GM21526 (cell line): ENCODE measurements at regions not wholly inside any gene's neighbourhood (a gene's known extent, or its start where the extent isn't known, plus 50 kb on each side); places are given as distances from the start of the nearest gene placed in this dataset.

Experiments
- ATAC-seq: cut with Tn5 transposase; IDR thresholded peaks from one replicate; pipeline ENCODE4 v1.9.1; 2021; ENCODE audit warnings: moderate library complexity; ENCODE audit not compliant: unreplicated experiment, low FRiP score

DNA sequence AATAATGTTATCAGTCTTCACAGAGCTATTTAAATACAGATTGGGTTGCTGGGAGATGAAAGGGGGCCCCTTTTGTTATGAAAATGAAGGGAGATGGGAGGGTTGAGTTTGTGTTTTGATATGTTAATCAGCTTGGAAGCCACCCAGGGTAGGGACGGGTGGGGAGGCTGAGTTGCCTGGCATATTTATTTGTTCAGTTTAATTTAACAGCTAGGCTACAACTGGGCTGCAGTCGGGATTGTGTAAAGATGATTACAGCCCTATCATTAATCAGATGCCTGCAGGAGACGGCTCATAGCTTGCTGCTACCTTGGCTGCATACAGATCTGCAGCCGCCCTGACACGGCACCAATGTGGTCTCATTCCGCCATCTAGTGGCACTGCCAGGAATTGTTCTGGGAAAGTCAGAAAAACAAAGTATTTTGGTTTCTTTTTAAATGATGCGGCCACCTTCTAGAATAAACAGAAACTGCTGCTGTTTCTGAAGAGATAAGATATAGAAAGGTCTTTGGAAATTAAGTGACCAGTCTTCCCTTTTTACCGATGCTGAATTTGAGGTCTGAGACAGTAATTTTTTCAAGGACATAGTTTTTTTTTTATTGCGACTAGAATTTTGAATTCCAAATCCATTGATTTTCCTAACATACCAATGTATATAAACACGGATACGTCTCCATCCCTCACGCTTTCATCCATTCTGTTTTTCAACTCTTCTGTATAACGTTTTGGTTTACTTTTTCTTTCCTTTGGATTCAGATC lies 458.0 kb upstream of the ASIC2 start:
- ATAC-seq = no peak

DNA sequence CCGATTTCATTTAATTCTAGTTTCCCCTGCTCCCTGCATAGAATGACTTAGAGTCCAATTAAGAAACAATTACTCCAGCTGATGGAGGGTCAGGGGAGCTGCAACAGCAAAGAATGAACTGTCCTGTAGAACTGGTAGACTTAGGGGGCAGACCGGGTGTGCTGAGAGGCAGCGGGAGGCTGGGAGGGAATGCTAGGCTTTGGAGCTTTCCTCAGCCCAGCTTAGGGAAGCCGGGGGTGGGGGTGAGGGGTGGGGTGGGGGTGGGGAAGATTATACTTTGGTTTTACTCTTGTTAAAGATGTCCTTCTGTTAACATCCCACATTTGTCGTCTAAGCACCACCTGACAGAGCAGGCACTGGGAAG lies 458.6 kb upstream of the ASIC2 start:
- no peak for ATAC-seq

DNA sequence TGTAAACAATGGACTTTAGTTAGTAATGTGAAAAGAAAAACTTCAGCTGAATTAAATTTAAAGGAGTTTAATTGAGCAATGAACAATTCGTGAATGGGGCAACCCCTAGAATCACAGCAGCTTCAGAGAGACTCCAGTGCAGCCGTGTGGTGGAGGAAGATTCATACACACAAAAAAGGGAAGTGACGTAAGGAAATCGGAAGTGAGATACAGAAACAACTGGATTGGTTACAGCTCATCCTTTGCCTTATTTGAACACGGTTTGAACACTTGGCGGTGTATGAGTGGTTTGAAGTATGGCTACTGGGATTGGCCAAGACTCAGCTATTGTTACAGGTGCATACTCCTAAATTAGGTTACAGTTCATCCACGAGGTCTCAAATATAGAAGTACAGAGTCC lies 460.4 kb upstream of the ASIC2 start:
- no peak for ATAC-seq

DNA sequence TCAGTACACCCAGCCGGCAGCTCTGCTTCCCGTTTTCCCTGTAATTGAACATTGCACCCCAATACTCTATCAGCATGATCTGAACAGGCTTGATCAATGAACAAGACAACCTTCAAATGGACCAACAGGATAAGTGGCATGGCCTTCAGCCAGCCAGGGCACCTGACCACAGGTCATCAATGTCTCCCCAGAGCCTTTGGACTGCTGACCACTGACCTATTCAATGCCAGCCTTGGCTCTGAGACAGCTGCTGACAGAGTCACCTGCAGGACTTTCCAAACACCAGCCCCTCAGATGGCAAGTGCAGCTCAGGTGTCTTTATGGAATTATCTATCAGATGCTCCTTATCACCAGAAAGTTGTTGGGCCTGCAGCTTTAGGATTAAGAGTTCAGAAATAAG lies 462.9 kb upstream of the ASIC2 start:
- ATAC-seq = no peak

DNA sequence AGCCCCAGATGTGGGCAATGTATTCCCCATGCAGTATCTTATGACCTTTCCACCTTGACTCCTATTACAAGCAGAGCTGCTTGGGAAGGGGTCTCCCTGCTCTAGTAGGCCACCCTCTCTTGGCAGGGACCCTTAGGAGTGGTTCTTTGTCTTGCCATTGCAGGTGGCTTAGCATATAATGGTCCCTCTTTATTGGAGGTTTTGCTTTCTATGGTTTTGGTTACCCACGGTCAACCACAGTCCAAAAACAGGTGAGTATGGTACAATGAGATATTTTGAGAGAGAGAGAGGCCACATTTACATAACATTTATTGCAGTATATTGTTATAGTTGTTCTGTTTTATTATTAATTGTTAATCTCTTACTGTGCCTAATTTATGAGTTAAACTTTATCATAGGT lies 472.8 kb upstream of the ASIC2 start:
- no peak for ATAC-seq

DNA sequence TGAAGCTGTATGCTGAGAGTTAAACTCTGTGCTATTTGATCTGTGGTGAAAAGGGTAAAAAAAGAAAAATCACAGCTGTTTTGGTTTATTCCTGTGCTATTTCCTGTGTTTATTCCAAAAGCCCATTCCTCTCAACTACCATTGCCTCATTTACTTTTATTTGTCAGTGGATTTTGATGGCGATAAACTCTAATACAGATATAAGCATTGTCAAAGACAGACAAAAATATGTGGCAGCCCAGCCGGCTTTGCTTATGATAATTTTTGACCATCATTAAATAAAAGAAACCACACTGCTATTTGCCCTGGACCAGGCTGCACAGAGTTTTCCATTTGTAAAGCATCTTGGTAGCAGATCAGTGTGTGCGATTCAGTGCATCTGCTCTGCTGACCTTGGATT lies 473.6 kb upstream of the ASIC2 start:
- ATAC-seq = no peak

DNA sequence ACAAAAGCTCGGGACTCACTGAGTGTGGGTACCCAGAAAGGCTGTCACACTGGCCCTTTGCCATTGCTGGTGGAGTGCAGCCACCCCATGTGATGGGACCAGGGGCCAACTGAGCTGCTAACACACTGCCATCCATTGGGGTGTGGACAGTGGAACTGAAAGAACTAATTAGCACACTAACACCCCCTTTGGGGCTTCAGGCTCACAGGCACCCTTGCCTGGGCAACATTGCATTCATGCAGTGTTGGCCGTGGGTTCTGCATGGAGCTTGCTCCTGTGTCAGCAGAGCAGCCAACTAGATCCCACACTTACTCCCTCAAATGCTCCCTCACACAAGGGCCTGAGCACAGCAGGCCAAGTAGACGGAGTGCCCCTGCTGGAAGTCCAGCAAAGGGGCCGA lies 476.0 kb upstream of the ASIC2 start:
- no peak for ATAC-seq

DNA sequence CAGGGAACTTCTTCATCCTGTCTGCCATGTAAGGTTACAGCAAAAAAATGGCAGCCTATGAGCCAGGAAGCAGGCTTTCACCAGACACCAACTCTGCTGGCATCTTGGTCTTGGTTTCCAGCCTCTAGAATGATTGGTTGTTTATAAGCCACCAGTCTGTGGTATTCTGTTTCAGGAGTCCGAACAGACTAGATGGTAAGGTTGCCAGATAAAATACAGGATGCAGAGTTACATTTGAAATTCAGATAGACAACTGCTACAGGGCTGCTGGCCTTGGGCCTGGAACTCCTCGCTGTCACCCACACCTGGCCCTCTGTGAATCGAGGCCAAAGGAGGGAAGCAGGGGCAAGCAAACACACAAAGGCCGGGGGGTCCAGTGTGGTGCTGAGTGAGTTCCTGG lies 478.8 kb upstream of the CCL2 start:
- no peak for ATAC-seq

DNA sequence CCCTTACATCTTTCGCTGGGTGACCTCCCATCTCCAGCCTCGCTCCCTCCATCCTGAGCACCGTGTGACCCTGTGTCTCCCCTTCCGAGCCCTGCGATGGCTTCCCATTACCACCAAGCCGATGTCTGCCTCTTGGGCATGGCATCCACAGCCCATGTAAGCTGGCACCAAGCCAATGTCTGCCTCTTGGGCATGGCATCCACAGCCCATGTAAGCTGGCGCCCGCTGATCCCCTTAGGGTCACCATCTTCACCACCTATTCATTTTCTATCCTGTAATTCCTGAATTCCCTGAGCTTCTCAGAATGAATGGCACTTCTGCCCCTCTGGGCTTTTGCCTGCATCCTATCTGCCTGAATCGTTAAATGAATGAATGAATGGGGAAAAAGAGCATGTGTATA lies 478.2 kb upstream of the CCL2 start:
- no peak for ATAC-seq

DNA sequence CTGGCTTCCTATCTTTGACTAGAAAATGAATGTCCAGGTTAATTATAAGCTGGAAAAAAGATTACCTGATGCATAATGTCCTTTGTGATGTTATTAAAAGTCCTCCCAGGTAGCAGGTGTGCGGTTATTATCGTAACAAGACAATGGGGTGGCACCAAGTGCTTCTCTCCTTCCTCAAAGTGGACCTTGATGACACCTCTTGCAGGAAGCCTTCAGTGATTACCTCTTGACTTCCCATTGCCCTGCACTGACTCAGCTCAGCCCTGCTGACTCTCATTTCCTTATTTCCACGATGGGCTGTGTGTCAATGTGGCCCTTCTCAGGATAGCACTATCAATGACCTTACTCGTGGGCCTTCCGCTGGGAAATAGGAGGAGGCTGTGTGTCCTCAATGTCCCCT lies 477.4 kb upstream of the CCL2 start:
- no peak for ATAC-seq

DNA sequence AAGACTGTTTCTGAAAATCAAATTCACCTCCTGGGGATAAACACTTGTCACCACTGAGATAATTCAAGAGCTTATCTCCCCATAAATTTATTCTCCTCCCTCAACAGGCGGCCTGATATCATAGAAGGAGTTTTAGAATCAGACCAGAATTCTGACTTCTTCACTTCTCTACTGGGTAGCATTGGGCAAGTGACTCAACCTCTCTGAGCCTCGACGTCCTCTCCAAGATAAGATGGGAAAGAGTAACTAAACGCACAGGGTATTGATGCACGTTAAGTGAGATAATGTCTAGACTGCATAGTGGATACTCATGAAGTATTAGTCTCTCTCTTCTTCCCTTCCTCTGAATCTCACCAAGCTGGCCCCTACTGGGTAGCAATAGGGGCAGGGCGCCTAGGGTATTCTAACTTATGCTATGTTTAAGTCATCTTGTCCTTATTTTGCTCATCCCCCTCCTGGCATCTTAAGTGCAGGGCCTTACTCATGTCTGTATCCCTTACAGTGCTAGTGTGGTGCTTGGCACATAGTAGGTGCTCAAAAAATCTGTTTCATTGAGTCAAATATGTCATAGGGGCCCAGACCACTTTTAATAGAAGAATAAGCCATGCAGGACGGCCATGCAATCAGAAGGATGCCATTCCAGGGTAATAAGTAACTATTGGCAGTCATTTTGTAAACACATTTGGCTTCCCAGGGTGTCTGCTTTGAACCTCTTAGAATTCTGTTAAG lies 476.4 kb upstream of the CCL2 start:
- ATAC-seq = no peak

DNA sequence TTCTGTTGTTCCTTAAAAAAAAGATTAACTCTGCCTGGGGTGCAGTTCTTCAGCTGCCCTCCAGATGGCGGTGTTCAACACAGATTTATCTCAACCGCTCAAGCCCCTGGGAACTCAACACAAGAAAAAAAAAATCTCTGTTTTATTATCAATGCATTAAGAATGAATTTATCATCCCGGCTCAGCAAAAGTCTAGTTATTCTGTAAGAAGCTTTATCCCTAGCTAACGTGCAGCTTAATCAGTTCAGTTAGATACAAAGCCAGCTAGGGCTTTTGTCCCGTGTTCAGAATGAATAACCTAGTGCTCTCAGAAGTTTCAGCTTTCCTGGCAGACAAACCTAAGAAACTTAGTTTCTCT lies 475.9 kb upstream of the CCL2 start:
- ATAC-seq = no peak

DNA sequence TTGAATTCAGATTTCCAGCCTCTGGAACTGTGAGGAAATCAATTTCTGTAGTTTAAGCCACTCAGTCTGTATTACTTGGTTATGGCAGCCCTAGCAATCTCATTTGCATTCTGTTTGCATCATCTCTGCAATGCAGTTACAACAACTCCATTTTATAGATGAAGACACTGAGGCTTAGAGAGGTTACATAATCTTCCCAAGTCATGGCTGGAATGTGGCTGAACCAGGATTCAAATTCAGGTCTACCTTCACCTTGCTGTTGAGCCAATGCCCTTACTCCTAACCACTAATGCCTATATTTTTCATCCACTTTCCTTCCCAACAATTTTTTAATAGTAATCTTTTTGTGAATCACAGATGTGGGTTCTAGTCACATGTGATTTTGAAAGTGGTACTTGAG lies 469.8 kb upstream of the CCL2 start:
- no peak for ATAC-seq

DNA sequence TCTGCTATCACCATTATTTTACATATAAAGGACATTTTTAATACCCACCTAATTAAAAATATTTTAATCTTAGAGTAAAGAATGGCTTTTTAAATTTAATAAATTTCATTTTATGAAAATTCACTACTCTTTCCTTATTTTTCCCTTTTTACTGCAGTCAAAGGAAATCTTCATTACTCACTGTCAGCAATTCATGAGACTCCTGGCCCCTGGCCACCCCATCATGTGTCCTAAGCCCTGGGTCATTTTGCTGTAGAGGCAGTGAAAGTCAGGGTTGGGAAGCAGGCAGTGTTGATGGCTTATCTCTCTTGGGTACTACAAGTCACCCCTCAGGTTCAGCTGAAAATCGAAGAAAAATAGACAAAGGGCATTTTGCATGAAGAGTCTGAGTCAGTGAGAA lies 468.6 kb upstream of the CCL2 start:
- ATAC-seq = no peak

DNA sequence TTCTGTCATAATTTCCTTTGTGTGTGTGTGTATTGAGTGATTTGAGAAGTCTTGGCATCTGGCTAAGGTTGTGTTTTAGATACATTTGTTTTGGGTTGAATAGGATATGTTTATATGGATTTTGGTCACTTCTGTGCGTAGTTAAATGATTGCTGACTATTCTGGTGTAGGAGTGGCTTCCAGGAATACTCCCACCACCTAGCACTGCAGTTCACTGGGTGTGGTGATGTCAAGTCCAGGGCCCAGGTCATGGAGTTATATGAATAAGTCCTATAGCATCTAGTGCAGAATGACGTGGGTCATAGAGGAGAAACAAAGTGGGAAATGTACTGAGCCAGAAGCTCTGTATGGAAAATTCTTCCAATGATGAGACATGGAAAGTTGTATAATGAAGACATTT lies 465.4 kb upstream of the CCL2 start:
- no peak for ATAC-seq

DNA sequence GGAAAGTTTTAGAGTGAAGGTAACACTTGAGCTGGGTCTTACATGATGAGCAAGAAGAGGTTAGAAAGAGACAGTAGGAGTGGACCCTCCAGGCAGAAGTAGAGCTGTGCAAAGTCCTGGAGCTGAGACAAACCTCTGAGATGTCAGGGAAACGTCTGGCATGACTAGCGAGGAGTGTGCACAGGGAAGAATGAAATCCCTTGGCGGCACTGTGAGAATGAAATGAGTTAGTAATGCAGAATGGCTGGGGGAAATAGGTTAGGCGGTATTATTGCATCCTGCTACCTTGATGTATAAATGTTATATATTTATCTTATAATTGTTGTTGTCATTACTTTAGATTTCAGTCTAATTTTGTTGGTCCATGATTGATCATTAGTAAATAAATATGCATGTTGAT lies 457.9 kb upstream of the CCL2 start:
- ATAC-seq = no peak

DNA sequence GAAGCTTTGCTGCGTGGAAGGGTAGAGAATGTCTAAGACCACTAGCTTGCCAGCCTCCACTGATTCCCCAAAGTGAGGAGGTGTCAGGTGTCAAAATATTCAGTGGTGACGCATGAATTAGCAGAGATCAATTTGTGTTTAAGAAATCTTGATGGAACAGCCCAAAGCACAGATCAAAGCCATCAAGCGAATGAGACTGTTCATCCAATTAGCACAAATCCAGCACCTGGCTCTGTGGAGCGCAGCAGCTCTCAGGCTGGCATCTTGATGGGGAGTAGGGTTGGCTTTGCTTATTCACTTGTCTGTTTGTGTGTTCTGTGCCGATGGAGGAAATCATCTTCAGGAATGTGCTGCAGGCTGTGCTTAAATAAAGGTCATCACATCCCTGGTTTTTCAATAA lies 456.8 kb upstream of the CCL2 start:
- ATAC-seq = no peak

DNA sequence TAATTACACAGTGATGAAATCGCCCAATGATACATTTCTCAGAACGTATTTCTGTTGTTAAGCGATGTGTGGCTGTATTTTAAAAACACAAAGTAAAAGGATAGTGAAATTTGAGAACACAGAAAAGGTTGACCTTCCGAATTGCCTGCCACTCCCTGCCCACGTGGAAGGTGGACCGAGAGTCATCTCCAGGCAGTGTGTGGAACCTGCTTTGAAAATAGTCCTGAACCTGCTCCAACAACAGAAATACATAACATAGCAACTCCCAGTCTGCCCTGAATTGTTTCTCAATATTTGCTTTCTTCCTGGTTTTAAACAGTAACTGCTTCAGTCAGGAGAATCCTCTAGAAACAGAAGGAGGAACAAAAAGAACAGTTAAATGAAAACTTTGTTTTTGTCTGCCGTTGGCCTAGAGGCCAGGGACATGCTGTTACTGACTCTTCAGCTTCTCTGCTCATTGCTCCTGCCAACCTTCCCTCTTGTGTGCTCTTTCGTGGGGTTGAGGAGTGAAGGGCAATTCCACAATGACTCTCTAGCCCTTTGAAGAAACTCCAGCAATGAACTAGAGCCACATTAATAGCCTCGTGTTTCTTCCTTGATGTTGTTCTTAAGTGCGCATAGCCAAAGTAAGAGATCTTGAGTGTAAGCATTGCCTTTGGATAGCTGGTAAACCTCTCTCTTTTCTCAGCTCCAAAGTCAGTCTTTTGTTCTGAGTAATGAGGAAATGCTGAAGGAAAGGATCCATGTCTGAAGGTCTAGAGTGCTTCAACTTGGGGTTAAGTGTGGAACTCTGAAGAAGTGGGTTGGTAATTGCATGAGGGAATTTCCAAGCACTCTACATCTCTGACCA lies 452.5 kb upstream of the CCL2 start:
- ATAC-seq = no peak

DNA sequence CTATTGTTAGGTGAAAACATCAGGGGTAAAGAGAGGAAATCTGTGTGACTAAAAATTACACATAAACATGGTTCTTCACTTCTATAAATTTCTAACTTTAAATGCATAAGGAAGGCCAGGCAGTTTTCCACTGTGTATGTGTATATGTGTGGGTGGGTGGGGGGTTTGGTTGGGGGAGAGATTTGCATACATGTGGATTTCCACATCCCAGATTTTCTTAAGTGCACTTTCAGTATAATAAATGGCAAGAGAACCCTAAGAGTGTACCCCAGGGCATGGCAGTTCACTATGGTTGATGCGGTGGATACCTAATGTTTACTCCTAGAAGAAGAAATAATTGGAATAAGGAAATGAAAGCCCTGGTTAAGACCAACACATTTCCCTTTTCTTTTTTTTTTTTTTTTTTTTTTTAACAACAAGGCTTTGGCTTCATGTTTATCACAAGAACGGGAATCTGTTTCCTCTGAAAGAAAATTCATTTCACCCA lies 451.8 kb upstream of the CCL2 start:
- ATAC-seq = no peak

DNA sequence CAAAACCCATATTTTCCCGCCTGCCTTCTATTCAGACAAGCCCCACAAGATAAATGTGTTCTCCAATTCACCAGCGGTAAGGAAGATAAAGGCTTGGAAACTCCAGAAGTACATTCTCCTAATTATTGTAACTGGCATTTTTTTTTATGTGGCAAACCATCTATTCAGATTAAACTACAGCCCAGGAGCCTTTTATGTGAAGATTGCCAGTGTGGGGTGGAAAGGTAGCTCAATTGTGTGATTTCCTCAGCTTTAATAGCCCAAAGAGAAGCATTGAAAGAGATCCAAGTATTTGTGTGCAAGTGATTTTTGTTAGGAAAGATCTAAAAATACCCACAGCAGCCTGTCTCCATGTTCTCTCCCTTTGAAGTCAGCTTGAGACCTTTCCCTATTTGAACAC lies 451.4 kb upstream of the CCL2 start:
- no peak for ATAC-seq

DNA sequence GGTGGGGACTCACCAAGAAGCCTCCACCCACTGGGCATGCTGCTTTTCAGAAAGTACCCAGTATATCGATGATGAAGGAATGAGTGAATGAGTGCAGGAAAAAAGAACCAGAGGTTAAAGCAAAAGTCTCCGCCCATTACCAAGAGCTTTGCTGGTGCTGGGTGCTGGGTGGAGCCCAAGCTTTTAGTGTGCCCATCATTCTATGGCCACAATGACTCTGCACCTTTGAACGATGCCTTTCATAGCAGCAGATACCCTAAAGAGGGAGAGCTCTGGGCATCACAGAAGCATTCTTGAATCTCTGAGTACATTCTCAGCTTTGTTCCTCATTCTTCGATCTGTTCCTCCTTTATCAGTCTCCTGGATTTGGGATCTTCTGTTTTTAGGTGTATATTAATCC lies 450.7 kb upstream of the CCL2 start:
- no peak for ATAC-seq

DNA sequence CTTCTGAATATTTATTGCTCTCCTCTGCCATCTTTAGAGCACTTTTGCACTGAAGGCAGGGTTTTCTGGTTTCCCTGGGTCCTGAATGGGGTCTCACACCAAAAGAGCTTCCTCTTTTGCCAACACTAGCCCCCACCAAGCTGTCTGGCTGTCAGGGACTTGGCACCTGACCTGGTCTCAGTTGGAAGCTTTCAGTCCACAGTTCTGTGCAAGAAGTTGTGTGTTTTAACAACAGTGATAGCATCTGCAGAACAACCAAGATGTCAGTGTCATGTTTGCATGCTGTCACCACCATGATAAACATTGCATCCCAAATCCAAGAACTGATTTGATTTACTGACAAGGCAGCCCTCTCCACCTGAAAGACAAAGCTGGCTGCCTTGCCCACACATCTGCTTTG lies 448.5 kb upstream of the CCL2 start:
- no peak for ATAC-seq
